Colonic mucosa (tissue), 4 donors: ENCODE measurements at regions not wholly inside any gene's neighbourhood (a gene's known extent, or its start where the extent isn't known, plus 50 kb on each side); places are given as distances from the start of the nearest gene placed in this dataset.

Experiments used
- DNase-seq: peaks from one replicate; pipeline ENCODE4 v3.0.0-alpha.2; 2020
- H3K27ac ChIP-seq: fragments of 200-600 bp; one replicate; pipeline ENCODE4 v1.8.0; 2021
- H3K27me3 ChIP-seq: fragments of 200-600 bp; one replicate; pipeline ENCODE4 v1.8.0; 2021
- H3K36me3 ChIP-seq: fragments of 200-600 bp; one replicate; pipeline ENCODE4 v1.8.0; 2021
- H3K4me1 ChIP-seq: fragments of 200-600 bp; one replicate; pipeline ENCODE4 v1.8.0; 2021; ENCODE audit warnings: mild to moderate bottlenecking
- H3K4me3 ChIP-seq: fragments of 200-600 bp; one replicate; pipeline ENCODE4 v1.8.0; 2021
- H3K9ac ChIP-seq, 2 donors: one replicate each; pipeline ENCODE4 v1.7.0; 2013; ENCODE audit warnings: control low read depth in 2 of 2, low read depth in 2 of 2, low read length in 2 of 2
- H3K9me3 ChIP-seq: fragments of 200-600 bp; one replicate; pipeline ENCODE4 v1.8.0; 2021
- CTCF ChIP-seq: fragments of 200-600 bp; IDR thresholded peaks from one replicate; pipeline ENCODE4 v1.8.0; 2022; ENCODE audit warnings: antibody characterized with exemption, mild to moderate bottlenecking
- intact Hi-C: fragments of 100-400 bp; cut with DNase I; formaldehyde crosslinking; loops from one replicate; pipeline ENCODE4 v1.14.1; 2022
- donor health status: healthy.
- donor health status: DM: no; HTN: no; CAD: no.
- donor health status: DM: no; HTN: no; CAD: no.

GRCh38 chr5:108587821-108588220 is 159.9 kb upstream of the FER start:
- intact Hi-C loops: no loop called here
- no peaks in the 10 kb centered on the region for H3K27me3 ChIP-seq
- H3K4me1 ChIP-seq: no peaks in the 10 kb centered on the region
- no peaks in the 10 kb centered on the region for H3K9me3 ChIP-seq
- H3K4me3 ChIP-seq: no peak overlapping the region
- TF ChIP-seq CTCF: no peak
- no peak overlapping the region for H3K9ac ChIP-seq
- no peak overlapping the region for H3K27ac ChIP-seq
- no peak for DNase-seq
- no peaks in the 10 kb centered on the region for H3K36me3 ChIP-seq

GRCh38 chr5:108581026-108581425 is 166.7 kb upstream of the FER start:
- Histone ChIP-seq H3K9me3 (no peaks in the 10 kb centered on the region), H3K9ac (no peak overlapping the region), H3K36me3 (no peaks in the 10 kb centered on the region), H3K27ac (no peak overlapping the region), H3K4me1 (no peaks in the 10 kb centered on the region), H3K4me3 (no peak overlapping the region), H3K27me3 (no peaks in the 10 kb centered on the region)
- DNase-seq: no peak
- intact Hi-C loops: no loop called here
- no peak for TF ChIP-seq CTCF

- Histone ChIP-seq H3K36me3 (no peaks in the 10 kb centered on the region), H3K4me3 (no peak overlapping the region), H3K27ac (no peak overlapping the region), H3K9me3 (no peaks in the 10 kb centered on the region), H3K4me1 (no peaks in the 10 kb centered on the region), H3K27me3 (no peaks in the 10 kb centered on the region), H3K9ac (no peak overlapping the region)
- no peak for TF ChIP-seq CTCF
- DNase-seq: no peak
- intact Hi-C loops: no loop called here
Measured at GRCh38 chr5:108579236-108579635, 168.5 kb upstream of the FER start.

- intact Hi-C loops: no loop called here
- DNase-seq: no peak
- Histone ChIP-seq H3K9me3 (no peaks in the 10 kb centered on the region), H3K9ac (no peak overlapping the region), H3K27me3 (no peaks in the 10 kb centered on the region), H3K4me1 (no peaks in the 10 kb centered on the region), H3K4me3 (no peak overlapping the region), H3K36me3 (no peaks in the 10 kb centered on the region), H3K27ac (no peak overlapping the region)
- TF ChIP-seq CTCF: no peak
Measured at GRCh38 chr5:108578791-108579190, 168.9 kb upstream of the FER start.

GRCh38 chr5:108567429-108567828 is 180.3 kb upstream of the FER start:
- Histone ChIP-seq H3K4me1 (no peaks in the 10 kb centered on the region), H3K9me3 (no peaks in the 10 kb centered on the region), H3K9ac (no peak overlapping the region), H3K27me3 (no peaks in the 10 kb centered on the region), H3K27ac (no peak overlapping the region), H3K36me3 (no peaks in the 10 kb centered on the region), H3K4me3 (no peak overlapping the region)
- intact Hi-C loops: no loop called here
- TF ChIP-seq CTCF: no peak
- no peak for DNase-seq

GRCh38 chr5:108564441-108564840 is 182.5 kb upstream of the FBXL17 start:
- H3K9ac ChIP-seq: no peak overlapping the region
- no peak for DNase-seq
- no peaks in the 10 kb centered on the region for H3K27me3 ChIP-seq
- no peaks in the 10 kb centered on the region for H3K9me3 ChIP-seq
- intact Hi-C loops: no loop called here
- no peak for TF ChIP-seq CTCF
- no peaks in the 10 kb centered on the region for H3K4me1 ChIP-seq
- H3K36me3 ChIP-seq: no peaks in the 10 kb centered on the region
- no peak overlapping the region for H3K4me3 ChIP-seq
- H3K27ac ChIP-seq: no peak overlapping the region
